Trophoblast cell (in vitro differentiated cells and primary cell): ENCODE measurements at regions not wholly inside any gene's neighbourhood (a gene's known extent, or its start where the extent isn't known, plus 50 kb on each side); places are given as distances from the start of the nearest gene placed in this dataset.

Experiments
- DNase-seq, 2 donors: peaks; one replicate each; pipeline ENCODE4 v3.0.0-alpha.2; 2016
- H2AFZ ChIP-seq: 2 replicates; pipeline ENCODE4 v1.6.1; 2013; ENCODE audit warnings: low read length, moderate library complexity, mild to moderate bottlenecking; ENCODE audit not compliant: insufficient read depth, poor library complexity
- H2AK5ac ChIP-seq: 2 replicates; pipeline ENCODE4 v1.6.1; 2013; ENCODE audit warnings: mild to moderate bottlenecking, low read length
- H2BK120ac ChIP-seq: 2 replicates; pipeline ENCODE4 v1.6.1; 2013; ENCODE audit warnings: low read length, mild to moderate bottlenecking, moderate library complexity; ENCODE audit not compliant: insufficient read depth, poor library complexity
- H2BK12ac ChIP-seq: 2 replicates; pipeline ENCODE4 v1.6.1; 2013; ENCODE audit warnings: mild to moderate bottlenecking, low read length, moderate library complexity
- H2BK5ac ChIP-seq: 2 replicates; pipeline ENCODE4 v1.6.1; 2013; ENCODE audit warnings: low read length, low read depth, moderate library complexity, mild to moderate bottlenecking; ENCODE audit not compliant: poor library complexity
- H3K14ac ChIP-seq: 2 replicates; pipeline ENCODE4 v1.6.1; 2013; ENCODE audit warnings: mild to moderate bottlenecking, low read length
- H3K18ac ChIP-seq: 2 replicates; pipeline ENCODE4 v1.6.1; 2013; ENCODE audit warnings: mild to moderate bottlenecking, low read length
- H3K23ac ChIP-seq: 2 replicates; pipeline ENCODE4 v1.6.1; 2013; ENCODE audit warnings: low read length
- H3K27ac ChIP-seq: 2 replicates; pipeline ENCODE4 v1.5.1; 2013; ENCODE audit warnings: low read depth, mild to moderate bottlenecking, inconsistent platforms, low read length, moderate library complexity
- H3K27me3 ChIP-seq: 2 replicates; pipeline ENCODE4 v1.6.1; 2013; ENCODE audit warnings: inconsistent platforms, mild to moderate bottlenecking, low read length, moderate library complexity; ENCODE audit not compliant: insufficient read depth
- H3K36me3 ChIP-seq, 2 experiments: 1 replicate in 1 of 2; 2 replicates in 1 of 2; pipeline ENCODE4 v1.6.1; 2013; ENCODE audit warnings: low read length in 2 of 2, mild to moderate bottlenecking in 2 of 2, moderate library complexity in 1 of 2; ENCODE audit not compliant: insufficient read depth in 2 of 2, control insufficient read depth in 1 of 2
- H3K4ac ChIP-seq: 2 replicates; pipeline ENCODE4 v1.6.1; 2013; ENCODE audit warnings: low read depth, mild to moderate bottlenecking, low read length, moderate library complexity
- H3K4me1 ChIP-seq, 2 experiments: 1 replicate in 1 of 2; 2 replicates in 1 of 2; pipeline ENCODE4 v1.6.1; 2013; ENCODE audit warnings: low read length in 2 of 2, mild to moderate bottlenecking in 2 of 2, moderate library complexity in 1 of 2; ENCODE audit not compliant: insufficient read depth in 2 of 2, control insufficient read depth in 1 of 2
- H3K4me2 ChIP-seq: 2 replicates; pipeline ENCODE4 v1.6.1; 2013; ENCODE audit warnings: inconsistent platforms, mild to moderate bottlenecking, low read length, moderate library complexity
- H3K4me3 ChIP-seq: 2 replicates; pipeline ENCODE4 v1.5.1; 2013; ENCODE audit warnings: mild to moderate bottlenecking, low read depth, low read length, inconsistent platforms
- H3K79me1 ChIP-seq: one replicate; pipeline ENCODE4 v1.6.1; 2013; ENCODE audit warnings: low read length
- H3K79me2 ChIP-seq: 2 replicates; pipeline ENCODE4 v1.6.1; 2013; ENCODE audit warnings: low read length, mild to moderate bottlenecking; ENCODE audit not compliant: control insufficient read depth, insufficient read depth, poor library complexity
- H3K9ac ChIP-seq: 2 replicates; pipeline ENCODE4 v1.6.1; 2013; ENCODE audit warnings: mild to moderate bottlenecking, low read length
- H3K9me3 ChIP-seq: 2 replicates; pipeline ENCODE4 v1.6.1; 2013; ENCODE audit warnings: low read depth, mild to moderate bottlenecking, control low read depth, inconsistent platforms, low read length; ENCODE audit not compliant: insufficient read depth
- H4K12ac ChIP-seq: 2 replicates; pipeline ENCODE4 v1.6.1; 2013; ENCODE audit warnings: low read depth, mild to moderate bottlenecking, low read length, moderate library complexity
- H4K8ac ChIP-seq: 2 replicates; pipeline ENCODE4 v1.6.1; 2013; ENCODE audit warnings: low read depth, mild to moderate bottlenecking, low read length, moderate library complexity
- H4K91ac ChIP-seq: one replicate; pipeline ENCODE4 v1.6.1; 2013; ENCODE audit warnings: low read depth, mild to moderate bottlenecking, low read length, moderate library complexity
- whole genome bisulfite sequencing: extraction: QIAGEN DNeasy Blood & Tissue Kit; methylation state at CpG from one replicate; pipeline ENCODE4 v1.1.7; 2013; ENCODE audit warnings: missing lambda C conversion rate; ENCODE audit not compliant: insufficient read length, insufficient coverage; ENCODE audit errors: extremely low coverage; 5-methylcytosine and 5-hydroxymethylcytosine counted together

DNA sequence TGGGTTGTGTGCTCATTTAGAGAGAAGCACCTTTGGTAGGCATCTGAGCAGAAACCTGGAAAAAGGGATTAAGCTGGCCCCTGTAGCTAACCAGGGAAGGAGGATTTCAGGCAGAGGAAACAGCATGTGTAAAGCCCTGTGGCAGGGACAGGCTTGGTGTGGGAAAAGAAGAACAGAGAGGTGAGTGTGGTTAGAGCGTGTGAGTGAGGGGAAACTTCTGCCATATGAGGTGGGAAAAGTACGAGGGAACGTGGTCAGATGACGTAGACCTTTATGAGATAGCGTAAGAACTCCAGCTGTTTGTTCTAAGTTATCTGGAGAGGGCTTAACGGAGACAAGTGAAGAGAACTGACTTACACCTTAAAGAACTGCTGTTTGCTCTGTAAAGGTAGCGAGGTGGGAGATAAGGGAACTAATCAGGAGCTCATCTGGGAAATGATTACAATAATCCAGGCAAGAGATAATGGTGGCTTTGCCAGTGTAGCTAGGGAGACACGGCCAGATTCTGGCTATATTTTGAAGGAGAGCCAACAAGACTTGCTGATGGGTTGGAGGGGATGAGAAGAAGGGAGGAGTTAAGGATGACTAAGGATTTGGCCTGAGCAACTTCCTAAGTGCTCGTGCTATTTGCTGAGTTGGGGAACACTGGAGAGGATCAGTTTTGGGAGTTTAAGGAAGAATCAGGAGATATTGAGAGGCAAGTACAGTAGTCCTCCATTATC is 234.0 kb downstream of the ETNK1 start:
- no peak overlapping the region for H3K4ac ChIP-seq
- no peaks in the 10 kb centered on the region for H3K36me3 ChIP-seq
- no peak overlapping the region for H4K8ac ChIP-seq
- H3K27me3 ChIP-seq, result no peaks in the 10 kb centered on the region
- H3K14ac ChIP-seq, result no peak overlapping the region
- H3K9ac ChIP-seq, result no peak overlapping the region
- no peak overlapping the region for H2AK5ac ChIP-seq
- no peak overlapping the region for H3K27ac ChIP-seq
- no peak overlapping the region for H3K23ac ChIP-seq
- no peak overlapping the region for H2BK12ac ChIP-seq
- H3K18ac ChIP-seq, result no peak overlapping the region
- peaks cover 2% of the 10 kb centered on the region for H3K9me3 ChIP-seq
- H3K4me3 ChIP-seq, result no peak overlapping the region
- DNase-seq, result no peak
- no peak overlapping the region for H2AFZ ChIP-seq
- no peak overlapping the region for H2BK5ac ChIP-seq
- H4K91ac ChIP-seq, result no peak overlapping the region
- H3K4me2 ChIP-seq, result no peak overlapping the region
- no peak overlapping the region for H2BK120ac ChIP-seq
- 100% methylated on average over 3 of the region's 9 CpGs for WGBS
- H3K79me2 ChIP-seq, result no peaks in the 10 kb centered on the region
- H3K4me1 ChIP-seq, result no peaks in the 10 kb centered on the region
- H3K79me1 ChIP-seq, result no peaks in the 10 kb centered on the region
- H4K12ac ChIP-seq, result no peak overlapping the region

DNA sequence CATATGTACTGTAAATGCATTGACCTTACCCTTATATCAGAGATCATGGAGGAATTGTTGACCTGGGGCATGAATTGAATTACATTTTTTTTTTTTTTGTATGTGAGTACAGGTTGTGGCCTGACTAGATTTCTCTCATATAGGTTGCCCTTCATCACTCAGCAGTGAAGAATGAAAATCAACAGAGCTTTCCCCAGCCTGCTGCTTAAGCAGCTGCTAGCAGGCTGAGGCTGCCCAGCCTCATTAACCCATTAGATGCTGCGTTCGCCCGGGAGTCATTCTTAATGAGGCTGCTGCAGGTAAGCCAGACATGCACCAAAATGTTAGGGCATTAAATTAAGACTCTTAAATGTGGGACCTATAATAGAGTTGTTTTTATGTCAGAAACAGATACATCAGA is 236.0 kb downstream of the ETNK1 start:
- Histone ChIP-seq H2AFZ (no peak overlapping the region), H3K27me3 (no peaks in the 10 kb centered on the region), H3K79me2 (no peaks in the 10 kb centered on the region), H3K79me1 (no peaks in the 10 kb centered on the region), H3K9ac (no peak overlapping the region), H3K4me1 (no peaks in the 10 kb centered on the region), H3K18ac (no peak overlapping the region), H3K9me3 (peaks cover 2% of the 10 kb centered on the region), H3K23ac (no peak overlapping the region), H2AK5ac (no peak overlapping the region), H3K4me3 (no peak overlapping the region), H3K14ac (no peak overlapping the region), H3K27ac (no peak overlapping the region), H2BK5ac (no peak overlapping the region), H2BK12ac (no peak overlapping the region), H3K4ac (no peak overlapping the region), H4K8ac (no peak overlapping the region), H4K12ac (no peak overlapping the region), H4K91ac (no peak overlapping the region), H3K4me2 (no peak overlapping the region), H3K36me3 (no peaks in the 10 kb centered on the region), H2BK120ac (no peak overlapping the region)
- DNase-seq, result no peak
- no CpG with 5 or more reads among the region's 3 CpGs for WGBS

DNA sequence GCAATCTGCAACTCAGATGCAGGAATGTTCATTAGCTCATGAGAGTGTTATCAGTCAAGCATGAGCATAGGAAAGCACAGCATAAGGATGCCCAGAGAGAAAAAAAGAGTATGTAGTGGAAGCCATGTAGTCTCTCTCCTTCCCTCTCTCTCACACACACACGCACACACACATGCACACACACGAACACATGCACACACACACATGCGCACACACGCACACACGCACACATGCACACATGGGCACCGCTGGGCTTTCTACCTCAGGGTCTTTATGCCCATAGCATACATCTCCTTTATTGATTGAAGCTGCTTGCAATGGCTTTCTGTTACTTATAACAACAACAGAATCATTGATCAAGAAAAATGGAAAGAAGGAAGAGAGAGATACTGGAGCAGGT is 240.9 kb downstream of the ETNK1 start:
- Histone ChIP-seq H3K4me2 (no peak overlapping the region), H3K36me3 (no peaks in the 10 kb centered on the region), H3K18ac (no peak overlapping the region), H2AK5ac (no peak overlapping the region), H3K9ac (no peak overlapping the region), H3K79me1 (no peaks in the 10 kb centered on the region), H4K8ac (no peak overlapping the region), H3K4me3 (no peak overlapping the region), H3K23ac (no peak overlapping the region), H3K4me1 (no peaks in the 10 kb centered on the region), H3K79me2 (no peaks in the 10 kb centered on the region), H2BK12ac (no peak overlapping the region), H2BK5ac (no peak overlapping the region), H3K27me3 (no peaks in the 10 kb centered on the region), H2BK120ac (no peak overlapping the region), H2AFZ (no peak overlapping the region), H3K4ac (no peak overlapping the region), H3K14ac (no peak overlapping the region), H3K9me3 (peaks cover 2% of the 10 kb centered on the region), H3K27ac (no peak overlapping the region), H4K91ac (no peak overlapping the region), H4K12ac (no peak overlapping the region)
- no CpG with 5 or more reads among the region's 6 CpGs for WGBS
- no peak for DNase-seq

DNA sequence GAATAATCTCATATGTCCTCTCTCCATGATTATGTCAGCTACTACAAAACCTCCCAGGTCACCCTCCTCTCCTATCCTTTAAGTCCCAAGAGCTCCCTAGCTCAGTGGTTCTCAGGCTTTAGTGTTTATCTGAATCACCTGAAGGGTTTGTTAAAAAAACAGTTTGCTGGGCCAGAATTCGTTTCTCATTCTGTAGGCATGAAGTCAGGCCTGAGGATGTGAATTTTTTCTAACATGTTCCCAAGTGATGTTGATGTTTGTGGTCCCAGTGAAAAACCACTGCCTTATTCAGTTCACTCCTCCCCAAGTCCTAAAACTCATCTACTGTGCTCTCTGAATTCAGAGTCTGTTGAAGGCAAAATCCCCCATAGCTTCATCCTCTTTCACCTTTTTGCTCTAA is 241.4 kb downstream of the ETNK1 start:
- H2BK12ac ChIP-seq, result no peak overlapping the region
- no peak for DNase-seq
- H3K9ac ChIP-seq, result no peak overlapping the region
- H3K18ac ChIP-seq, result no peak overlapping the region
- H3K23ac ChIP-seq, result no peak overlapping the region
- no peak overlapping the region for H2AK5ac ChIP-seq
- no peaks in the 10 kb centered on the region for H3K79me2 ChIP-seq
- H4K12ac ChIP-seq, result no peak overlapping the region
- no peaks in the 10 kb centered on the region for H3K36me3 ChIP-seq
- no peaks in the 10 kb centered on the region for H3K79me1 ChIP-seq
- H4K8ac ChIP-seq, result no peak overlapping the region
- no peak overlapping the region for H3K14ac ChIP-seq
- H2BK120ac ChIP-seq, result no peak overlapping the region
- no CpG with 5 or more reads among the region's 1 CpG for WGBS
- no peak overlapping the region for H3K4ac ChIP-seq
- no peak overlapping the region for H4K91ac ChIP-seq
- H3K27me3 ChIP-seq, result no peaks in the 10 kb centered on the region
- H2BK5ac ChIP-seq, result no peak overlapping the region
- H3K4me2 ChIP-seq, result no peak overlapping the region
- H3K4me3 ChIP-seq, result no peak overlapping the region
- no peaks in the 10 kb centered on the region for H3K4me1 ChIP-seq
- H2AFZ ChIP-seq, result no peak overlapping the region
- H3K27ac ChIP-seq, result no peak overlapping the region
- H3K9me3 ChIP-seq, result peaks cover 2% of the 10 kb centered on the region
